ENCODE measurements at regions not wholly inside any gene's neighbourhood (a gene's known extent, or its start where the extent isn't known, plus 50 kb on each side); places are given as distances from the start of the nearest gene placed in this dataset.

GRCh38 chr14:55892906-55893305 lies 225.3 kb upstream of the PELI2 start:
- Mint-ChIP-seq H3K27me3 (ENCODE audit: insufficient read depth) (peaks cover 3% of the 10 kb centered on the region), H3K36me3 (ENCODE audit: low read depth) (no peaks in the 10 kb centered on the region), H3K4me1 (peaks cover 5% of the 10 kb centered on the region), H3K9me3 (no peaks in the 10 kb centered on the region), H3K4me3 (no peak overlapping the region), H3K27ac (no peak overlapping the region)
- Histone ChIP-seq H3K27ac (ENCODE audit: low read depth, low read length) (no peak overlapping the region), H3K9ac (ENCODE audit: extremely low read depth, low read length, poor library complexity, severe bottlenecking) (no peak overlapping the region), H3K4me3 (ENCODE audit: low read length) (no peak overlapping the region), H3K4me1 (ENCODE audit: control insufficient read depth, insufficient read depth, low read length) (no peaks in the 10 kb centered on the region), H3K27me3 (ENCODE audit: control insufficient read depth, insufficient read depth, low read length, poor library complexity, severe bottlenecking) (no peaks in the 10 kb centered on the region), H3K9me3 (ENCODE audit: control insufficient read depth, low read length) (no peaks in the 10 kb centered on the region), H3K36me3 (ENCODE audit: control insufficient read depth, insufficient read depth, low read length) (no peaks in the 10 kb centered on the region)
- 97 to 100% methylated on average over 3 to 4 of the region's 4 CpGs for WGBS, 2 experiments (ENCODE audit: insufficient coverage in 1 of 2, insufficient read length in 1 of 2)
- TF ChIP-seq CTCF (conservative IDR thresholded peaks at IDR 0.05): no peak
- no peak for DNase-seq

DNA sequence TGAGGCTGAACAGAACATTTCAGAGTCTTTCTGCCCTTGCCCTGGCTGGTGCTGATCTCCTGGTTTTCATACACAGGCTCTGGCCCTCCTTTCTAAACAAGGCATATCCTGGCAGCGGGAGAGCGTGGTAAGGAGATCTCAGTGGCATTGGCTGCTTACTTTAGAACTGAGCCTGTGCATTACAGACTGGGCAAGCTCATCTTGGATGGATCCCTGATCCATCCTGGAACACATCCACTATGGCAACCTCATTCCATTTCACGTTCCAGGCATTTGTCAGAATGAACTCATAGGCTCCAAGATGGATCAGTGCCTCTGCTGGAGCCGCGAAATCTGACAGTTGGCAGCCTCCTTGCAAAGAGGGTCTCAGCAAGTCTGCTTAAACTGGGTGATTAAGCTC lies 224.5 kb upstream of the PELI2 start:
- Mint-ChIP-seq H3K9me3 (no peaks in the 10 kb centered on the region), H3K36me3 (ENCODE audit: low read depth) (no peaks in the 10 kb centered on the region), H3K27me3 (ENCODE audit: insufficient read depth) (peaks cover 3% of the 10 kb centered on the region), H3K4me3 (no peak overlapping the region), H3K4me1 (peaks cover 5% of the 10 kb centered on the region), H3K27ac (no peak overlapping the region)
- no peak overlapping the region for H3K4me3 ChIP-seq (ENCODE audit: low read length)
- H3K4me1 ChIP-seq (ENCODE audit: control insufficient read depth, insufficient read depth, low read length): no peaks in the 10 kb centered on the region
- H3K36me3 ChIP-seq (ENCODE audit: control insufficient read depth, insufficient read depth, low read length): no peaks in the 10 kb centered on the region
- WGBS, 2 experiments (ENCODE audit: insufficient coverage in 1 of 2, insufficient read length in 1 of 2): 84 to 94% methylated on average over 5 of the region's 5 CpGs
- DNase-seq: no peak
- H3K27me3 ChIP-seq (ENCODE audit: control insufficient read depth, insufficient read depth, low read length, poor library complexity, severe bottlenecking): no peaks in the 10 kb centered on the region
- no peak overlapping the region for H3K9ac ChIP-seq (ENCODE audit: extremely low read depth, low read length, poor library complexity, severe bottlenecking)
- no peak for TF ChIP-seq CTCF (conservative IDR thresholded peaks at IDR 0.05)
- H3K27ac ChIP-seq (ENCODE audit: low read depth, low read length): no peak overlapping the region
- H3K9me3 ChIP-seq (ENCODE audit: control insufficient read depth, low read length): no peaks in the 10 kb centered on the region

- Histone ChIP-seq H3K9me3 (ENCODE audit: control insufficient read depth, low read length) (no peaks in the 10 kb centered on the region), H3K9ac (ENCODE audit: extremely low read depth, low read length, poor library complexity, severe bottlenecking) (no peak overlapping the region), H3K4me3 (ENCODE audit: low read length) (no peak overlapping the region), H3K27ac (ENCODE audit: low read depth, low read length) (no peak overlapping the region), H3K27me3 (ENCODE audit: control insufficient read depth, insufficient read depth, low read length, poor library complexity, severe bottlenecking) (no peaks in the 10 kb centered on the region), H3K4me1 (ENCODE audit: control insufficient read depth, insufficient read depth, low read length) (no peaks in the 10 kb centered on the region), H3K36me3 (ENCODE audit: control insufficient read depth, insufficient read depth, low read length) (no peaks in the 10 kb centered on the region)
- no peaks in the 10 kb centered on the region for H3K9me3 Mint-ChIP-seq
- no peak for TF ChIP-seq CTCF (conservative IDR thresholded peaks at IDR 0.05)
- peaks cover 3% of the 10 kb centered on the region for H3K27me3 Mint-ChIP-seq (ENCODE audit: insufficient read depth)
- no peaks in the 10 kb centered on the region for H3K36me3 Mint-ChIP-seq (ENCODE audit: low read depth)
- H3K4me1 Mint-ChIP-seq: peaks cover under 1% of the 10 kb centered on the region
- H3K4me3 Mint-ChIP-seq: no peak overlapping the region
- DNase-seq: no peak
- no peak overlapping the region for H3K27ac Mint-ChIP-seq
- WGBS, 2 experiments (ENCODE audit: insufficient coverage in 1 of 2, insufficient read length in 1 of 2): 67% methylated on average over 1 of the region's 1 CpG; no CpG with 5 or more reads in 1 of the 2 experiments
Measured at GRCh38 chr14:55897031-55897430, 221.2 kb upstream of the PELI2 start.
